ENCODE measurements at regions not wholly inside any gene's neighbourhood (a gene's known extent, or its start where the extent isn't known, plus 50 kb on each side); places are given as distances from the start of the nearest gene placed in this dataset.
"Not testable (repeated sequence)": the region's sequence is repeated elsewhere in the genome, so short reads cannot be mapped to it uniquely, and the experiment has no call there.

DNA sequence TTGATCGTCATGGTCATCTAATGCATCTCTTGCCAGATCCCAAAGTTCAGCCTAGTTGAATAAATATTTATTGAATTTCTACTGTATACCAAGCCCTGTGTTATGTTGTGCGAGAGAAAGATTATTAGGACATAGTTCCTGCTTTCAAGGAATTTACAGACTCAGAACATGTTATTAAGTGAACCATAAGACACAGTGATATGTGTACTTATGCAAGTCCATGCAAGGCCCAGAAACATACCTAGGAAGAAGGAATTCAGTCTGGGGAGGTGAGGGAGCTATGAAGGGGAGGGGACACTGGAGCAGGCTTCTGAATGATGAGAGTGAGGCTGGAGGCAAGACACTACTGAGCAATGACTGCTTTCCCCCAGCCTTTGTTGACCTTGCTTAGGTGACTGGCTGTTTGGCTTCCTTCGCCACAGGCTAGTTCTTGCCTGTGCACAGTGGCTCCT is 81.4 kb downstream of the ACAA2 start:
- no peak for DNase-seq

DNA sequence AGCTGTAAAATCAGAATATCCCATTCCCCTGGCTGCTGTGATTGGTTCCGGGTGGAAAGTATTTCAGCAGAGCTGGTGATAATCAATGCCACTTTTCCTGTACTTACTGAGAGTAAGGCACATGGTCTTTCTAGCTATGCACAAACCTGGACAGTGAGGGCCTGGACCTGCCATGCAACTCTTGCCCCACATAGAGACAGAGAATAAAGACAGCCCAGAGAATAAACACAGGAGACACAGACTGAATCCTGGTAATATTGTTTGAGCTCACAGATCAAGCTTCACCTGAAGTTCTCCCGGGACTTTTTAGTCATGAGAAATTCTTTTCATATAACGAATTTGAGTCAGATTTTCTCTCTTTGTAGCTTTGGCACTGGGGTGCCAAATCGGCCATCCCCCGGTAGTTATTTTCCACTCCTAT is 81.9 kb downstream of the ACAA2 start:
- DNase-seq, result no peak

DNA sequence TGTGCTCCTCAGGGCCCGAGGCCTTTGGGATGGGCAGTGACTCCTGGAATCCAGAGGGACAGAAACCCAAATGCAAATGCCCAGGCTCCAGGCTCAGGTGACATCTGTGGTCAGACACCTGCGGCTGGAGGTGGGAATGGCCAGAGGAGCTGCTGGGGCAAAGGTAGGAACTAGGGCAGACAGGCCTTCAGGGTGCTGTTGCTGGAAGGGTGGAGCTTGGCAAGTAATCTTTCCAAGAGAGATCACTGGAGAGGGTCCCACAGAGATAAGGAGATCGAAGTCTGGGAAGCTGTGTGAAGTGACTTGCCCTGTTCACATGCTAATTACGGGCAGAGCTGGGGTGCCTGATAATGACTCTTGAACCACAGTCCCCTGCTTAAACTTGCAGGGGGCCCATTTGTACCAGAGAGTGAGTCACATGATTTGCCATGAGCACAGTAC is 82.4 kb downstream of the ACAA2 start:
- DNase-seq, result no peak

DNA sequence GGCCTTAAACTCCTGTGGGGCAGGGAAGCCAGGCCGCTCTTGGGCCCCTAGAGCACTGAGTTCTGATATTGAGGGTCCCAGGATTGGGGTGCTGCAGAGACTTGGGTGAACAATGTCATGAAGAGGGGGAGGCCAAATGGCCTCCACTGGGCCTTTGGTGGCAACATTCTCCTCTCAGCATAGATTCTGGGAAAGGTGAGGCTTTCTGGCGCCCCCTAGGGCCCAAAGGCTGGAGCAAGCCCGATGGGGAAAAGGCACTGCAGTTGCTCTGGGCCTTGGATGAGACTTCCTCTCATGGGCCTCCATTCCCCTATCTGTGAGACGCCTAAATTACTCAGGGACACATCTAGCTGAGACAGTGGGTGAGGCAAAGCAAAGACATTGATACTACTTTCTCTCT is 84.8 kb downstream of the ACAA2 start:
- DNase-seq, result peak; percentile 3

DNA sequence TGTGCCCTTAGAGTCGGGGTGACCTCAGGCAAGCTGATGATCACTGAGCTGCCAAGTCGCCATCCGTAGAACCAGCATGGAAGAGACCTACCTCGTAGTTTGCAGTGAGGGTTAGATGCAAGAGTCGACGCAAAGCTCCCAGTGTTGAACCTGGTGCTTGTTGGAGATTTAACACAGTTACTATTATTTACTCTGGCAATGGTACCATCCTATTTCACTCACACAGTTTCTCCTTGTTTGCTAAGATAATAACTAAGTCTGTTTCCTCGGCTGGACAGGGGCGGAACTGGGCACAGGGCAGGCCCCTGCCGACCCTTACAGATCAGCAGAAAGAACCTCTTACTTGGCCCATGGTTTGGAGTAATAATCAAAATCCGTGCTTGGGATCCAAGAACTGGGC is 85.5 kb downstream of the ACAA2 start:
- DNase-seq, result no peak

DNA sequence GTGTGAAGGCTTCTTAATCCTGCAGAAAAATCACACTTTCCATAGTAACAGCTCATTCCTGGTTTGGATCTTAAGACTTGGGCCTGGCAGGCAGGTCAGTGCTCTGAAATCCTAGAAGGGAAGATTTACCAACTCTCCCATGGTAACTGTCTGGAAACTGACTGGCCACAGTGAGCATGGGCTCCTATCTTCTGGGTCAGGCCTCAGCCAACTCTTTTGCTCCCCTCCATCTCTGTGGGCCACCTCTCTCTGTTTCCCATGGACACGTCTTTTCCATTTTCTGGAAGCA is 86.7 kb downstream of the ACAA2 start:
- no peak for DNase-seq

DNA sequence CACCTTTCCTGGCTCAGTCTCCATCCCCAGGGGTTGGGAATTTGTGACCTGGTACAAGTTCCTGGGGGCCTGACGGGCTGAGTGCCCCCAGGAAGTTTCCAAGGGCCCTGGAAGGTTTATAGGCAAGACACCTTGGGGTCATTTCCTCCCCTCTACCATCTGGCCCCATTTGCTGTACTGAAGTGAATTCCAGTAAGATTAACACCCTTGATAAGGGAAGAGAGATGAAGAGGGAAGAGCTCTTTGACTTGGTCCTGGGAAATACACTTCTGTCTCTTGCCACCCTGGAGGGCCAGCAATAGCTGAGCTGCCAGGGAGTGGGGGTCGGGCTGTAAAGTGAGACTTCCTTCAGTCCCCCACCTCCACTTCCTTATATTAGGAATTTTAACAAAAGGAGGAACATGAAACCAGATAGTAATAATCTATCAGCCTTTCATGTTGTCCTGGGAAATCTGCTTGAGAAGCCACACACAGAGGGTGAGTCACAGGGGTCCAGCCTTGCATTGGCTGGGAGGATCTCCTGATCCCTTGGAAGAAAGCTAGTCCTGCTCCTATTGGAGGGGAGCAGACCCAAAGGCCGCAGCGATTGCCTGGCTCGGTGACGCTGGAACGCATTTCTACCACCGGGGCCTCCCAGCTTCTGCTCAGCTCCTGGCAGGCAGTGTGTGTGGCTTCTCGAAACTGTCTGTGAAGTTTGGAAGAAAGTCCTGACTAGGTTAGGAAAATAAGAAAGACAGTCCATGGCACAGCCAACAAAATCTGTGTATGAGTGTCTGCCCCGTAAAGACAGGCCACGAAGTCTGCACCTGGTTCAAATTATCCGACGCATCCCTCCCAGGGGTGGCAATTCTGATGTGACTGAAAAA is 87.3 kb downstream of the ACAA2 start:
- DNase-seq, result no peak

DNA sequence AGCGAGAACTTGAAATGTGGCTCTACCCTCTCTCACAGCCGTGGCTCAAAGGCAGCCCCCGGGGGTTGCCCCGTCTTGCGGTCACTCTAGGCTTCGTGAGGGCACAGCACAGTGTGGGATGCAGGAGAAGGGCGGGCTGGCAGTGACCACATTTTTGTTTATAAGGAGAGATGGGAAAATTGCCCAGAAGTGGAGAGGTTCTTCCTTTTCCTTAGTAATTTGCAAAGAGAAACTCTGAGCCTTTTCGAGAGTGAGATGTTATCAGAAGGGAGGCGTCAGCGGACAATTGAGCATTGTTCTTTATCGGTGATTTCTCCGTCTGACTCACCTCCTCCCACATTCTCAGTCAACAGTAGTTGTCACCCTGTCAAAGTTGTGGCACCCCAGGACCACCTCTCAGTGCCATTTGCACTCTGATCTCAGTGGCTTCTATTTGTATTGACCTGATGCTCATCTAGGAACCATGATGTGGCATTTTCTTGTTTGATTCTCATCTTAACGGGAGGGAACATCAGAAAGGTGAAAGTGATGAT is 89.6 kb downstream of the ACAA2 start:
- no peak for DNase-seq

DNA sequence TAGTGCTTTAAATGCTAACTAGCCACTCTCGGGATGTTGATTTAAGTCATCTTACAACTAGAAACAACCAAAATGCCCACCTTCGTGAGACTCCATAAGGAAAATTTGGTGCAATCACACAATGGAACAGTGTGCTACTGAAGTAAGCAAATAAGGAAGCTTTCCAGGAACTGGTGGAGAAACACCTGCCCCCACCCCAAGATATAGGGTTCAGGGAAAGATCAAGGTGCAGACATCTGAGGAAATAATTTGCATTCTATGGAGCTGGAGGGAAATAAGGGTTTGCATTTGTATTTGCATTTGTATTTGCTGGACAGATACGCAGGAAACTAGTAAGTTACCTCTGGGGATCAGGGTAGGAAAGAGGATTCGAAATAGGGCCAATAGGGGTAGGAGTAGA is 90.9 kb downstream of the ACAA2 start:
- no peak for DNase-seq

DNA sequence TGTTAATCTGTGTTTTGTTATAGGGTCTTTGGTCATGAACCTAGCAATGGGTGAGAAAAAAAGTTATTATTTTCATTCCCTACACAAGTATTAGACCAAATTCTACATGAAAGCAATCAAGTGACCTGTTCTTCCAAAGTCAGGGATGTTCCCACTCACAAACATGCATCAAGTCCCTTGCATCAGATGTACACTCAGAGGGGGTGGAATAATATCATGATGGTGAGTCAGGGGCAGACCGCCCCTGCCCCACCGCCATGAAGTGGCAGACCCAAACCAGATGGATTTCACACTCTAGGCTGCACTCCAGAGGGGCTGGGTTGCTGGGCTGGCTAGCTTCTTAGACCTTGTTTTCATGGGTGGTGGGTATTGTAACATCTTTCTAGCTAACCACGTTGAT is 91.4 kb downstream of the ACAA2 start:
- DNase-seq, result no peak

DNA sequence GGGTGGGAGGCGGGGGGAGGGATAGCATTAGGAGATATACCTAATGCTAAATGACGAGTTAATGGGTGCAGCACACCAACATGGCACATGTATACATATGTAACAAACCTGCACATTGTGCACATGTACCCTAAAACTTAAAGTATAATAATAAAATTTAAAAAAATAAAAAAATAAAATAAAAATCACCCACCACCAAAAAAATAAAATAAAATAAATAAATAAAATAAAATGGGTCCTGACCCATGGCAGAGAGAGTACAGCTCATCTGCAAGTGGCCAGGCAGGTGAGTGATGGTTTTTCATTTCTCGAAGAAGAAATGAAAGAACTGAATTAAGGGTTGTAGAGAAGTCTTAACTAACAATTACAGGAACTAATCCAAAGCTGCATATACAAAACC is 92.4 kb downstream of the ACAA2 start:
- not testable (repeated sequence) for DNase-seq

DNA sequence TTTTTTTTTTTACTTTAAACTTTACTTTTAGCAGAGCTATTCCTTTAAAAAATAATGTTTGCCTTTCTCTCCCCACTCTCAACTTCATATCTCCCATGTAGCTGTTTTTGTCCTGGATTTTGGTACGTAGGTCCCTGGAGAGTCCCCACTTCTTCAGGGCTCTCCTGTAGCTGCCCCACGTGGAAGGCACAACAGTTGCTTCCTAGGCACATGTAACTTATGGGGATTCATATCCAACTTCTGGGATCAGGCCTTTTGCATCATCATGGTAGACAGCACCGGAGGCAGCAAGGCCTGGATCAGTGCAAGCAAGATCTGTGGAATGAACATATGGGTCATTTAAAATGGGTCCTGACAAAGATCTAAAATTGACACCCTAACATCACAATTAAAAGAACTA is 95.7 kb downstream of the ACAA2 start:
- DNase-seq, result no peak

DNA sequence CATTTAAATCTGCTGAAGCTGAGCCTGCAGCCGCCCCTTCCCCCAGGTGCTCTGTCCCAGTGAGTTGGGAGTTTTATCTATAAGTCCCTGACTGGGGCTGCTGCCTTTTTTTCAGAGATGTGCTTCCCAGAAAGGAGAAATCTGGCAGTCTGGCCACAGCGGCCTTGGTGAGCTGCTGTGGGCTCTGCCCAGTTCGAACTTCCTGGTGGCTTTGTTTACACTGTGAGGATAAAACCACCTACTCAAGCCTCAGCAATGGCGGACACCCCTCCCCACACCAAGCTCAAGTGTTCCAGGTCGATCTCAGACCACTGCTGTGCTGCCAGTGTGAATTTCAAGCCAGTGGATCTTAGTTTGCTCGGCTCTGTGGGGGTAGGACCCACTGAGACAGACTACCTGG is 97.3 kb downstream of the ACAA2 start:
- no peak for DNase-seq

DNA sequence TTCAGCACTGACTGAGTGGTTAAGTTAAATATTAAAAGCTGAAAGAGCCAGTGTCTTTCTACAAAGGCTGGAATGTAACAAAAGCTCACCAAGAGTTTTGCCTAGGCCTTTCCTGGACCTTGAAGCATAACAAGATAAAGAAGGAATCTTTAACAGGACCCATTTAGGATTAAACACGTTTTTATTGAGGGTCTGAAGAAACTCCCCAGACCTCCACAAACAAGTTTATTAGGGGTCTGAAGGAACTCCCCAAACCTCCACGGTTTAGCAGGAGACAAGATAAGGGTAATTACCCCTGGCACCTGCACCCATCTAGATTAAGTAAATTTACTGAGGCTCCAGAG is 104.0 kb downstream of the ACAA2 start:
- DNase-seq, result no peak

DNA sequence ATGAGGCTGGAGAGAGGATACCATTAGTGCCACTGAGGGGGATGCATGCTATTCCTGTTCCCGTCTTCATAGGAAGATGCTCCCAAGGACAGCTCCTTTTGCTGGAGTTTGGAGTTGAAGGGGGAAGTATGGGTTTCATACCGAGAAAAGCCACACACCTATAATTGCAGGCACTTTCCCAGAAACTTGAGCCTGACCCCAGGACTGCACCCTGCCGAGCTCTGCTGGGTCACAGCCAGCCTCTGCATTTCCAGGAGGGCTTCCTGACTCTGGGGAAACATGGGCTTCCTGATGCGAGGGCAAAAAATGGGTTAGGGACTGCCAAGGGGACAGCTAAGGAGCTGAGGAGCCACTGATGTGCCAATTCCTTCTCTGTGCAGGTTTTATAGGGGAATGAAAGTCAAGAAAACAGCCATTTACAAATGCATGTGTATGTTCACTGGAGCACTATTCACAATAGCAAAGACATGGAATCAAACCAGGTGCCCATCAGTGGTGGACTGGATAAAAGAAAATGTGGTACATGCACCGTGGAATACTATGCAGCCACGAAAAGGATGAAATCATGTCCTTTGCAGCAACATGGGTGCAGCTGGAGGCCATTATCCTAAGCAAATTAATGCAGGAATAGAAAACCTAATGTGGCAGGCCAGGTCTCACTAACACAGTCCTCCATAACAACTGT is 104.5 kb downstream of the ACAA2 start:
- no peak for DNase-seq

DNA sequence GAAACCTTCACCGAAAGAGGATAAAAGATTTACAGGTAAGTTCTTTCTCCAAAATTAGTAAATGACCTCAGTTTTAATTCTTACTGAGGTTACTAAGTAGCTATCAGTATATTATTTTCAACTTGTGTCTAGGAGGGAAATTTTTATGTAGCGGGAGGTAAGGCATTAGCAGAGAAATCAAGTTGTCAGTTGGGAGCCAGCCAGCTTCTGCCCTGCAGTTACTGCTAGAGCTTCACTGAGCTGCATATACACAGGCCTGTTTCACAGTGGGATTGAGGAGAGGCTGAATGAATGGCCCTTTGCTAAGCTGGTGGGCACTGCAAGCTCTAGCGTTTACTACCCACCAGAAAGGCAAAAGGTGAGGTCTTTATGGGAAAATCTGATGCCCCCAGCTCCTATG is 105.7 kb downstream of the ACAA2 start:
- DNase-seq, result no peak

DNA sequence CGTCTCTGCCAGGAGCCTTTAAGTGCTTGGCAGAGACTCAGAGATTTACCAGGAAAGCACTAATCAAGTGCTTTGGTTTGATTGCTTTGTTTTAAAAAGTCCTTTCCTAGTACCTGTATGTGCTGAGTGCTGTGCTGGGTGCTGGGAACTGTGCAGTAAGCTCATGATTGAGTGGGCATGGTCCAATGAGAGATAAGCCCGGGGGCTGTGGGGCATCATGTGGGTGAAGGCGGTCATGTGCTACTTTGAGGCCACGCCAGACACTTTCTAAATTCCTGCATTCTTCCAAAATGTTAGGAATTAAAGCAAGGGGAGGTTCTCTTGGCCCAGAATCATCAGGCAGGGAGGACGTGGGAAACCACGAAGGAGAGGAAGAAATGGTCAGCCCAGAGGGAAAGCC is 109.0 kb downstream of the ACAA2 start:
- DNase-seq, result peak; percentile 42

DNA sequence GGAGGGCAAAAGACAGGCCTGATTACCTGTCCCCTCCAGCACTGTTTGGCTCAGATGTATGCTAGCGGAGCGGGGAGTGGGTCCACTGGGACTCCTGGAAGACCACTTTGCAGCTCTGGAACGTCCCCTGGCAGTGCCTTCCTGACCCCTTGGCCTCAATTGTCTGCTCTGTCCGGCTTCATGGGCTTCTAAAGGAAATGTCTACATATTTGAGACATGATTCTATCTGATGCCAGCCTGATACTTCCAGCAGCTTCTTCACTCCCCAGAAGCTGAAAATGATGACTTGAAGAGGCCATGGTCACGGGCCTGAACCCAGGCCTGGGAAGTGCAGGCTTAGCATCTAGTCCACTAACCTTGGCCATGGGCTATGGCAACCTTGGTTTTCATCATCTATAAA is 112.1 kb downstream of the ACAA2 start:
- DNase-seq, result no peak

DNA sequence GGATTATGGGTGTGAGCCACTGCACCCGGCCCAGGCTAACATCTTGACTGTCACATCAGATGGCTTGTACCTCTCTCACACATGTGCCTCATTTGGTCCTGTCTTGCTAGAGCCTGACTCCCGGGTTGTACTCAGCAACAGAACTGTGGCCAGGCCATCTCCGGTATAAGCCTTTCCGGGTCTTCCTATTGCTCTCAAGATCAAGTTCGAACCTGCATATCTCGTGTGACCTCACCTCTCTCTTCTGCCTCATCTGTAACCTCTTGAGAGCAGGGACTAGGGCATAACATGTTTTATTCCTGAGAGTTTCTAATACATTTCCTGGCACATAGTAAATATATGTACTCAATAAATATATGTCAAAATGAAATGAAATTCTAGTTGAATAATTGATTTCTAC is 114.0 kb downstream of the ACAA2 start:
- DNase-seq, result no peak

DNA sequence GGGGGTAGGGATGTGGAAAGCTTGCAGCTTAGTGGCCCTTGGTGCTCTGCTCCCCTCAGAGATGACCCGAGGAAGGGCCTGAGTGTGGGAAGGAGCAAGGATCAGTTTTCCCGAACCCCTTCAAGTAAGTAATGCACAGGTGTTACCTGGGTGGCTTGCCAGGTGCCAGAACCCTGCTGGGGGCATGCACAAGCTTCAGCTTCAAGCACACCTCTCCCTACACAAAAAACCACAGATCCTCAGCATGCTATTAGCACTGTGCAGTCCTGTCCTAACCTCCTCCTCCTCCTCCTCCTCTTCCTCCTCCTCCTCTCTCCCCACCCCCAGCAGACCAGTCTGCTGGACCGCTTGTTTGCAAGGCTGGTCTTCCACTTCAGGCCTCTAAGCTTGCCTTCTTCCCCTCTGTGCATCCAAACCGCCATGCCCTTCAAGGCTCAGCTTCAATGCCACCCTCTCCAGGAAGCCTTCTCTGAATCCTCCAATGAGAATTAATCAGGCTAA is 114.8 kb downstream of the ACAA2 start:
- DNase-seq, result no peak

DNA sequence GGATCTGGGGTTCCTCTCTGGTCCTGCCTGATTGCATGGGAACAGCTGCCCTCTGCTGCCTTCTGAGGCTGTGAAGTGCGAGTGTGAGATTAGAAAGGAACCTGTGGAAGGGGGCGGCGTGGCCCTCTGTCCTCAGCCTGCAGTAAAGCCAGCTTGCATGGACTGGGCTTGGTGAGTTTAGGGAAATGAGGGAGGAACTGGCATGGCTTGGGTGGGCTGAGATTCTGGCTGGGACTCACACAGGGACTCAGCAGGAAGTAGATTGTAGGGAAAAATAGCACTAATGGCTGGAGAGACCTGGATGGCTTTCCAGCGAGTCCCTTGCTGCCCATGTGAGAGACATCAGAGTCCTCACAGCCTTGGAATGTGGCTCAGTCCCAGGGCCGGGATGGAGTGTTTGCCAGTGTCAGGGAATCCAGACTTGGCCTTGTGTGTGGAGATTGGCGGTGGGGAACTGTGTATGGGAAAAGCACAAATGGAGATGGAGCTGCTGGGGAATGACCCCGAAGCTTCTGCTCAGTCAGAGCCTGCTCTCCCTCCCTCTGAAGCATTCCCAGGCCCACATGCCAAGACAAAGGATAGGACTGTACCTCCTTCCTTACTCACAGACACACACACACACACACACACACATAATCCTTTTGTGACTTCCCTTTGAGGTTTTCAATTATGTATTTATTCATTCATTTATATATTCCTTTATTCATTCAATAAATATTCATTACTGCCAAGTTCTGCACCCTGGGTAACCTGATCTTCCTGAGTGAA is 115.4 kb downstream of the ACAA2 start:
- DNase-seq, result no peak

DNA sequence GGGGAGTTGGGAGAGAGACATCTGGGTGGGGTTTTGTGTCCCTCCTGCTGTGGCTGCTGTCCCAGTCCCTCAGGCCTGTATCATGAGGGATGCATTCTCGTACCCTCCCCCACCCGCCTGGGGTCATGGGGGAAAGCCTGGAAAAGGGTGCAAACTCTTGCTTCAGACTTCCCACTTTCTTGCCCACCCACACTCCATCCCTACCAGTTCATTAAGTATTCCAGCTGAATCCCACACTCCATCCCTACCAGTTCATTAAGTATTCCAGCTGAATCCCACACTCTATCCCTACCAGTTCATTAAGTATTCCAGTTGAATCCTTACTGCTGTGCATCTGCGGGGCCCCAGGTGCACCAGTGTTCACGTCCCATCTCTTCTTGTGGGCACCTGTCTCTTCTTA is 116.3 kb downstream of the ACAA2 start:
- no peak for DNase-seq

DNA sequence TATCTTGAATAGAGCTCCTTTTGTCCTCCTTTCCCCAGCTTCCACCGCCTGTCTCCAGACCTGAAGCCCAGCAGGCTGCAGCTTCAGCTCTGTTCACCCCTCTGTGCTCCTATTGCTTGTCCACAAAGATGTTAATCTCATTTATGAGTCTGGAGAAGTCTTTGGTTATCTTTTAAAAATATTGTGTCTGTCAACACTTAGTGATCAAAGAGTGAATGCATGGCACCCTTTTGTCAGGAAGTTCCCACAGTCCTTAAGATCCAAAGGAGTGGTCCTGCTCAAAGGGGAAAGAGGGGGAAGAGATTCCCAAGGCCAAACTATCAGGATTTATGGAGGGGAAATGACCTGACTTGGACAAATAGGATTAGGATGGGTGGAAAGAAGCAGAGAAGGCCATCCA is 118.9 kb downstream of the ACAA2 start:
- no peak for DNase-seq

DNA sequence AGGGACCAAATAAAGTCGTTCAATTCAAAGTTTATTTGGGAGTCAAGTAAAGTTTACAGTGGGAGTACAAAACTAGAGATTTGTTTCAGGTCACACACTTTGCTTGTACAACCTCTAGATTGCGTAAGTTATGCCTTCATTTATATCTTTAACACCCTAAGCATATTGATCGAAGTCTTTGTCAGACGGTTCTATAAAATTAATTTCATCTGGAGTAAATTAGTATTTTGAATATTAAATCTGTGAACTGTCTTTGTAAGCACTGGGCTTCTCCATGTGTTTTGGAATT is 119.7 kb downstream of the ACAA2 start:
- DNase-seq, result no peak

All from NCI-H1105 (cell line).